Activated CD8-positive, alpha-beta memory T cell treated with anti-CD3 and anti-CD28 coated beads, Interleukin-2, amount 10 ng/mL, durations not matched to agents 7 days and 5 days (primary cell): ENCODE measurements at regions not wholly inside any gene's neighbourhood (a gene's known extent, or its start where the extent isn't known, plus 50 kb on each side); places are given as distances from the start of the nearest gene placed in this dataset.
A peak's percentile ranks its signal among the peaks of the same experiment; 100 is the strongest.

Experiments used
- ATAC-seq: fragments of 150-1000 bp; cut with Tn5 transposase; one replicate; pipeline ENCODE4 v1.10.0; 2021; ENCODE audit warnings: moderate library complexity
- CTCF ChIA-PET: fragments of 350-600 bp; sonication (Branson Sonifier 250); formaldehyde crosslinking; loops from one replicate; lab custom pipeline; 2021; ENCODE audit warnings: antibody characterized with exemption; lab: Charles Lee
- DNase-seq: peaks from one replicate; pipeline ENCODE4 v3.0.0-alpha.2; 2020
- H3K27ac Mint-ChIP-seq: one replicate; pipeline ENCODE4 v1.8.0; 2021; ENCODE audit warnings: mild to moderate bottlenecking, mixed read lengths
- H3K27me3 Mint-ChIP-seq: one replicate; pipeline ENCODE4 v1.8.0; 2021; ENCODE audit warnings: mixed read lengths
- H3K36me3 Mint-ChIP-seq: one replicate; pipeline ENCODE4 v1.8.0; 2021; ENCODE audit warnings: mild to moderate bottlenecking, mixed read lengths
- H3K4me1 Mint-ChIP-seq: one replicate; pipeline ENCODE4 v1.8.0; 2021; ENCODE audit warnings: mixed read lengths
- H3K4me3 Mint-ChIP-seq: one replicate; pipeline ENCODE4 v1.8.0; 2021; ENCODE audit warnings: mild to moderate bottlenecking, moderate library complexity, mixed read lengths
- H3K9me3 Mint-ChIP-seq: one replicate; pipeline ENCODE4 v1.8.0; 2022; ENCODE audit warnings: low read depth, mixed read lengths

- Mint-ChIP-seq H3K36me3 (no peaks in the 10 kb centered on the region), H3K4me3 (no peak overlapping the region), H3K27me3 (peaks cover 2% of the 10 kb centered on the region), H3K9me3 (no peaks in the 10 kb centered on the region), H3K27ac (no peak overlapping the region), H3K4me1 (peaks cover 31% of the 10 kb centered on the region)
- CTCF ChIA-PET = no interaction called here
- ATAC-seq = no peak
- no peak for DNase-seq
Measured at GRCh38 chr4:15373363-15373762, 54.5 kb upstream of the C1QTNF7 start.

GRCh38 chr4:15374656-15375055 lies 53.2 kb upstream of the C1QTNF7 start:
- DNase-seq = no peak
- Mint-ChIP-seq H3K9me3 (no peaks in the 10 kb centered on the region), H3K36me3 (no peaks in the 10 kb centered on the region), H3K27ac (peak overlapping the region; percentile 34), H3K27me3 (peaks cover 2% of the 10 kb centered on the region), H3K4me1 (peaks cover 22% of the 10 kb centered on the region), H3K4me3 (no peak overlapping the region)
- no peak for ATAC-seq
- CTCF ChIA-PET = interaction anchor here (1.1 kb wide), 1 partner anchor 359 kb away, joined by 3 read pairs; no protein-coding TSS in a partner anchor

- peaks cover 2% of the 10 kb centered on the region for H3K27me3 Mint-ChIP-seq
- no peak overlapping the region for H3K4me3 Mint-ChIP-seq
- H3K27ac Mint-ChIP-seq = no peak overlapping the region
- CTCF ChIA-PET = interaction anchor here (0.9 kb wide), 1 partner anchor 26 kb away, joined by 3 read pairs; no protein-coding TSS in a partner anchor
- H3K4me1 Mint-ChIP-seq = peaks cover 22% of the 10 kb centered on the region
- DNase-seq (no peak), ATAC-seq (peak; percentile 55)
- H3K9me3 Mint-ChIP-seq = no peaks in the 10 kb centered on the region
- no peaks in the 10 kb centered on the region for H3K36me3 Mint-ChIP-seq
Measured at GRCh38 chr4:15375667-15376066, 52.2 kb upstream of the C1QTNF7 start.

GRCh38 chr4:15376145-15376544 lies 51.7 kb upstream of the C1QTNF7 start:
- H3K27ac Mint-ChIP-seq = no peak overlapping the region
- H3K4me3 Mint-ChIP-seq = no peak overlapping the region
- no peak for DNase-seq
- H3K9me3 Mint-ChIP-seq = no peaks in the 10 kb centered on the region
- CTCF ChIA-PET = interaction anchor here (0.9 kb wide), 1 partner anchor 25 kb away, joined by 3 read pairs; no protein-coding TSS in a partner anchor
- no peaks in the 10 kb centered on the region for H3K36me3 Mint-ChIP-seq
- H3K27me3 Mint-ChIP-seq = no peaks in the 10 kb centered on the region
- H3K4me1 Mint-ChIP-seq = peaks cover 22% of the 10 kb centered on the region
- ATAC-seq = no peak

GRCh38 chr4:15376594-15376993 lies 51.2 kb upstream of the C1QTNF7 start:
- H3K4me3 Mint-ChIP-seq = no peak overlapping the region
- no peaks in the 10 kb centered on the region for H3K36me3 Mint-ChIP-seq
- CTCF ChIA-PET = interaction anchor here (1.8 kb wide), 1 partner anchor 20 kb away, joined by 7 read pairs; no protein-coding TSS in a partner anchor
- peaks cover 22% of the 10 kb centered on the region for H3K4me1 Mint-ChIP-seq
- no peaks in the 10 kb centered on the region for H3K27me3 Mint-ChIP-seq
- DNase-seq (no peak), ATAC-seq (no peak)
- H3K9me3 Mint-ChIP-seq = no peaks in the 10 kb centered on the region
- no peak overlapping the region for H3K27ac Mint-ChIP-seq
